H1 (cell line): ENCODE measurements at regions not wholly inside any gene's neighbourhood (a gene's known extent, or its start where the extent isn't known, plus 50 kb on each side); places are given as distances from the start of the nearest gene placed in this dataset.

Experiments
- CTCF ChIA-PET: fragments of 300-600 bp; sonication (Branson Sonifier 250); formaldehyde crosslinking; loops from one replicate; lab custom pipeline; 2021; ENCODE audit not compliant: partially characterized antibody; lab: Charles Lee
- POLR2A ChIA-PET: fragments of 300-600 bp; sonication (Branson Sonifier 250); formaldehyde crosslinking; loops from one replicate; lab custom pipeline; 2021; ENCODE audit warnings: inconsistent platforms; ENCODE audit not compliant: partially characterized antibody; lab: Charles Lee
- DNase-seq, 2 experiments: peaks; one replicate each; pipeline versions ENCODE4 v3.0.0 to v3.0.0-alpha.2; 2010 to 2022; ENCODE audit warnings: low spot score in 2 of 2, low read depth in 1 of 2, mixed read lengths in 1 of 2
- FAIRE-seq: peaks from 2 replicates; lab custom pipeline; 2011; peaks lifted over from hg19 to GRCh38; lab: Jason Lieb, UNC
- H2AFZ ChIP-seq: 2 replicates; pipeline ENCODE4 v1.8.1; 2012; ENCODE audit warnings: low read length, inconsistent platforms
- H2AK5ac ChIP-seq: 2 replicates; pipeline ENCODE4 v1.6.1; 2013; ENCODE audit warnings: low read depth, low read length
- H2BK120ac ChIP-seq: replicated peaks from 2 replicates; pipeline ENCODE3; 2013; ENCODE audit warnings: low read depth, low read length, inconsistent platforms
- H2BK12ac ChIP-seq: 2 replicates; pipeline ENCODE4 v1.6.1; 2013; ENCODE audit warnings: low read depth, low read length
- H2BK15ac ChIP-seq: 2 replicates; pipeline ENCODE4 v1.6.1; 2013; ENCODE audit warnings: low read length
- H2BK20ac ChIP-seq: 2 replicates; pipeline ENCODE4 v1.6.1; 2013; ENCODE audit warnings: low read length
- H2BK5ac ChIP-seq: 2 replicates; pipeline ENCODE4 v1.6.1; 2013; ENCODE audit warnings: low read depth, low read length
- H3K14ac ChIP-seq: 2 replicates; pipeline ENCODE4 v1.6.1; 2013; ENCODE audit warnings: inconsistent platforms; ENCODE audit not compliant: insufficient read length
- H3K18ac ChIP-seq: 2 replicates; pipeline ENCODE4 v1.6.1; 2013; ENCODE audit warnings: low read length; ENCODE audit errors: extremely low read depth
- H3K23ac ChIP-seq: 2 replicates; pipeline ENCODE4 v1.6.1; 2013; ENCODE audit warnings: inconsistent platforms; ENCODE audit not compliant: insufficient read length
- H3K23me2 ChIP-seq: 2 replicates; pipeline ENCODE4 v1.6.1; 2013; ENCODE audit warnings: low read depth, low read length
- H3K27ac ChIP-seq: 2 replicates; pipeline ENCODE4 v1.6.1; 2011; ENCODE audit warnings: low read depth, low read length, inconsistent platforms
- H3K27me3 ChIP-seq, 4 experiments: replicated peaks in 1 of 4; 1 replicate in 1 of 4; 2 replicates in 3 of 4; pipeline versions ENCODE4 v1.6.1 to v1.8.1; 2011 to 2013; ENCODE audit warnings: low read length in 3 of 4, mild to moderate bottlenecking in 3 of 4, inconsistent platforms in 2 of 4, mixed read lengths in 2 of 4, moderate library complexity in 1 of 4; ENCODE audit not compliant: control insufficient read depth in 3 of 4, insufficient read depth in 3 of 4; ENCODE audit errors: extremely low read depth in 1 of 4
- H3K36me3 ChIP-seq, 4 experiments: 2 replicates each; pipeline versions ENCODE4 v1.6.1 to v1.8.1; 2011 to 2013; ENCODE audit warnings: mild to moderate bottlenecking in 4 of 4, low read length in 3 of 4, moderate library complexity in 2 of 4, control low read depth in 1 of 4, inconsistent platforms in 1 of 4; ENCODE audit not compliant: insufficient read depth in 4 of 4, control insufficient read depth in 2 of 4
- H3K4ac ChIP-seq: replicated peaks from 2 replicates; pipeline ENCODE3; 2013; ENCODE audit warnings: low read length, low read depth, mixed read lengths, inconsistent platforms; ENCODE audit not compliant: insufficient read length
- H3K4me1 ChIP-seq, 4 experiments: replicated peaks in 1 of 4; 1 replicate in 1 of 4; 2 replicates in 3 of 4; pipeline versions ENCODE4 v1.6.1 to v1.8.1; 2011 to 2013; ENCODE audit warnings: low read length in 3 of 4, inconsistent platforms in 2 of 4, mixed read lengths in 1 of 4; ENCODE audit not compliant: insufficient read depth in 4 of 4, control insufficient read depth in 3 of 4
- H3K4me2 ChIP-seq, 2 experiments: 2 replicates each; pipeline versions ENCODE4 v1.6.1 to v1.8.1; 2011 to 2013; ENCODE audit warnings: low read depth in 2 of 2, low read length in 2 of 2, control low read depth in 1 of 2, inconsistent platforms in 1 of 2, mild to moderate bottlenecking in 1 of 2; ENCODE audit not compliant: insufficient read depth in 1 of 2
- H3K4me3 ChIP-seq, 4 experiments: fragments of 200-600, 300-600 bp in 1 of 4; sonication (generic), shearing (Covaris generic), sonication (Bioruptor Twin) in 1 of 4; 2 replicates each; pipeline versions ENCODE4 v1.5.1 to v1.8.1; 2011 to 2016; ENCODE audit warnings: low read length in 4 of 4, low read depth in 3 of 4, control low read depth in 2 of 4, inconsistent platforms in 2 of 4, mild to moderate bottlenecking in 2 of 4, mixed read lengths in 1 of 4, moderate library complexity in 1 of 4; ENCODE audit not compliant: insufficient read depth in 2 of 4; ENCODE audit errors: extremely low read depth in 1 of 4
- H3K56ac ChIP-seq: replicated peaks from 2 replicates; pipeline ENCODE3; 2013; ENCODE audit warnings: low read depth, mild to moderate bottlenecking, mixed read lengths, low read length, inconsistent platforms; ENCODE audit not compliant: insufficient read length
- H3K79me1 ChIP-seq: 2 replicates; pipeline ENCODE4 v1.6.1; 2013; ENCODE audit warnings: low read depth, low read length, control low read depth
- H3K79me2 ChIP-seq, 2 experiments: 2 replicates each; pipeline versions ENCODE4 v1.6.1 to v1.8.1; 2012 to 2013; ENCODE audit warnings: low read length in 2 of 2, mild to moderate bottlenecking in 2 of 2, inconsistent platforms in 1 of 2; ENCODE audit not compliant: insufficient read depth in 2 of 2, control insufficient read depth in 1 of 2
- H3K9ac ChIP-seq, 4 experiments: replicated peaks in 1 of 4; 1 replicate in 1 of 4; 2 replicates in 3 of 4; pipeline versions ENCODE4 v1.6.1 to v1.8.1; 2011 to 2013; ENCODE audit warnings: low read depth in 3 of 4, low read length in 3 of 4, control low read depth in 2 of 4, mild to moderate bottlenecking in 2 of 4, moderate library complexity in 2 of 4, inconsistent platforms in 1 of 4; ENCODE audit errors: extremely low read depth in 1 of 4
- H3K9me3 ChIP-seq, 2 experiments: 2 replicates each; pipeline versions ENCODE4 v1.6.1 to v1.8.1; 2012 to 2013; ENCODE audit warnings: mild to moderate bottlenecking in 2 of 2, moderate library complexity in 2 of 2, control low read depth in 1 of 2, inconsistent platforms in 1 of 2, low read depth in 1 of 2, low read length in 1 of 2, mixed read lengths in 1 of 2; ENCODE audit not compliant: insufficient read depth in 2 of 2
- H4K20me1 ChIP-seq, 2 experiments: replicated peaks in 1 of 2; 2 replicates each; pipeline versions ENCODE3 to v1.8.1; 2011 to 2013; ENCODE audit warnings: inconsistent platforms in 2 of 2, low read length in 2 of 2, mild to moderate bottlenecking in 1 of 2; ENCODE audit not compliant: insufficient read depth in 2 of 2, control insufficient read depth in 1 of 2
- H4K5ac ChIP-seq: 2 replicates; pipeline ENCODE4 v1.6.1; 2013; ENCODE audit warnings: low read length, low read depth, mixed read lengths, inconsistent platforms; ENCODE audit not compliant: insufficient read length
- H4K8ac ChIP-seq: 2 replicates; pipeline ENCODE4 v1.8.0; 2013; ENCODE audit warnings: mild to moderate bottlenecking, moderate library complexity, low read length, inconsistent platforms; ENCODE audit not compliant: insufficient read depth; ENCODE audit errors: extremely low read depth
- H4K91ac ChIP-seq: replicated peaks from 2 replicates; pipeline ENCODE3; 2013; ENCODE audit warnings: low read length, mixed read lengths, inconsistent platforms; ENCODE audit not compliant: insufficient read length
- CTBP2 ChIP-seq: IDR thresholded peaks from 2 replicates; pipeline ENCODE4 v1.7.0; 2011; ENCODE audit warnings: borderline replicate concordance, mild to moderate bottlenecking, moderate library complexity, mixed read lengths, low read length; ENCODE audit not compliant: insufficient read depth, insufficient read length
- EGR1 ChIP-seq: IDR thresholded peaks from 2 replicates; pipeline ENCODE4 v1.6.1; 2011; ENCODE audit warnings: low read depth, low read length, borderline replicate concordance
- GTF2F1 ChIP-seq: IDR thresholded peaks from 2 replicates; pipeline ENCODE4 v1.6.1; 2012; ENCODE audit warnings: low read depth, low read length, improper control_type of control experiment, borderline replicate concordance
- MAFK ChIP-seq: IDR thresholded peaks from 2 replicates; pipeline ENCODE4 v1.6.1; 2012; ENCODE audit warnings: low read depth, mild to moderate bottlenecking, improper control_type of control experiment, low read length
- NANOG ChIP-seq: IDR thresholded peaks from 2 replicates; pipeline ENCODE4 v1.6.1; 2011; ENCODE audit warnings: low read length, low read depth, mild to moderate bottlenecking, inconsistent platforms; ENCODE audit not compliant: insufficient read depth, poor library complexity, severe bottlenecking
- NRF1 ChIP-seq: IDR thresholded peaks from 2 replicates; pipeline ENCODE4 v1.6.1; 2011; ENCODE audit warnings: mild to moderate bottlenecking, low read depth, low read length, improper control_type of control experiment
- SIN3A ChIP-seq, 2 experiments: IDR thresholded peaks in 1 of 2; conservative IDR thresholded peaks in 1 of 2; 2 replicates each; pipeline ENCODE4 v1.6.1; 2011 to 2012; ENCODE audit warnings: low read length in 2 of 2, improper control_type of control experiment in 1 of 2, low read depth in 1 of 2, mild to moderate bottlenecking in 1 of 2
- TBP ChIP-seq: IDR thresholded peaks from 2 replicates; pipeline ENCODE4 v1.6.1; 2011; ENCODE audit warnings: low read depth, low read length, improper control_type of control experiment
- YY1 ChIP-seq: IDR thresholded peaks from 2 replicates; pipeline ENCODE4 v1.6.1; 2011; ENCODE audit warnings: low read depth, mild to moderate bottlenecking, low read length
- WGBS, 2 experiments: shearing (Covaris generic) in 1 of 2; methylation state at CpG; one replicate each; pipeline versions ENCODE4 v1.1.6 to v1.1.7; 2013 to 2015; ENCODE audit warnings: low lambda C conversion rate in 2 of 2, mixed read lengths in 2 of 2, inconsistent platforms in 1 of 2, low coverage in 1 of 2, missing lambda C conversion rate in 1 of 2; ENCODE audit not compliant: insufficient replicate concordance in 2 of 2, insufficient coverage in 1 of 2, insufficient read length in 1 of 2; ENCODE audit errors: extremely low coverage in 1 of 2, missing lambda C conversion rate in 1 of 2; 5-methylcytosine and 5-hydroxymethylcytosine counted together
- TF ChIP-seq, protein P1 (sequence below): IDR thresholded peaks from 2 replicates; pipeline ENCODE4 v1.6.1; 2012; ENCODE audit warnings: low read length, inconsistent platforms
- TF ChIP-seq, protein P2 (sequence below): IDR thresholded peaks from 2 replicates; pipeline ENCODE4 v1.6.1; 2011; ENCODE audit warnings: low read length, improper control_type of control experiment

DNA sequence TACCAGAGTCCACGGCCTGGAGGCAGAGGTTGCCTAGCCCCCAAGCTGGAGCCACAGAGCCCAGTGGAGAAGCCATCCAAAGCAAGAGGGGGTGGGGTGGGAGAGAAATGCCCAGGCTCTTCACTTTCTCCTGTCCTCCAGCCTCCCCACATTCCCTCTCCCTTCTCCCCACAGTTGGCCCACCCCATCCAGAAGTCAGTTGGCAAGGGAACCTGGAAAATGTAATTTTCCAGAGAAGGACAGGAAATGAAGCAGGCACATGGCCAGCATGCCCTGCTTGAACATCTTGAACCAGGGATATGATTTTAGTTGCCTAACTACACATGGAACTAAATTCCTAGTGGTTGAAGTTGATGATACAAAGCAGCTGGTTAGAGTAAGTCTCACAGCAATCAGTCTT, 73.3 kb upstream of the IRX6 start:
- no peak overlapping the region for H3K56ac ChIP-seq
- no peaks in the 10 kb centered on the region for H3K36me3 ChIP-seq
- H3K4me1 ChIP-seq, result peaks cover 0 to 5% (median 3%) of the 10 kb centered on the region in 4 experiments; a peak in 1 of 7 replicates
- H3K79me2 ChIP-seq, result no peaks in the 10 kb centered on the region
- H4K8ac ChIP-seq, result no peak overlapping the region
- H3K23ac ChIP-seq, result no peak overlapping the region
- no peaks in the 10 kb centered on the region for H3K9me3 ChIP-seq
- no peak for DNase-seq
- ChIA-PET POLR2A (no interaction called here), CTCF (interaction anchor here (0.6 to 1.5 kb wide), 4 partner anchors 69 to 1304 kb away, joined by 3 to 6 read pairs (median 3); no protein-coding TSS in a partner anchor)
- no peak overlapping the region for H2BK20ac ChIP-seq
- no peak overlapping the region for H2BK5ac ChIP-seq
- H3K14ac ChIP-seq, result no peak overlapping the region
- no peaks in the 10 kb centered on the region for H3K23me2 ChIP-seq
- H4K5ac ChIP-seq, result no peak overlapping the region
- H2AK5ac ChIP-seq, result no peak overlapping the region
- no peak overlapping the region for H3K18ac ChIP-seq
- H2BK15ac ChIP-seq, result no peak overlapping the region
- FAIRE-seq, result no peak
- H3K9ac ChIP-seq, result no peak overlapping the region
- no peak overlapping the region for H2AFZ ChIP-seq
- no peak overlapping the region for H3K4ac ChIP-seq
- no peak overlapping the region for H3K4me2 ChIP-seq
- H3K27me3 ChIP-seq, result no peaks in the 10 kb centered on the region; a peak in 1 of 7 replicates
- H3K79me1 ChIP-seq, result no peaks in the 10 kb centered on the region
- H2BK12ac ChIP-seq, result no peak overlapping the region
- H4K20me1 ChIP-seq, result no peaks in the 10 kb centered on the region
- WGBS, 2 experiments, result 87% methylated on average over 1 of the region's 1 CpG; no CpG with 5 or more reads in 1 of the 2 experiments
- no peak overlapping the region for H3K4me3 ChIP-seq
- H2BK120ac ChIP-seq, result no peak overlapping the region
- H4K91ac ChIP-seq, result no peak overlapping the region
- no peak overlapping the region for H3K27ac ChIP-seq
- no peak for TF ChIP-seq NANOG
- TF ChIP-seq GTF2F1, result no peak
- TF ChIP-seq, protein P1, sequence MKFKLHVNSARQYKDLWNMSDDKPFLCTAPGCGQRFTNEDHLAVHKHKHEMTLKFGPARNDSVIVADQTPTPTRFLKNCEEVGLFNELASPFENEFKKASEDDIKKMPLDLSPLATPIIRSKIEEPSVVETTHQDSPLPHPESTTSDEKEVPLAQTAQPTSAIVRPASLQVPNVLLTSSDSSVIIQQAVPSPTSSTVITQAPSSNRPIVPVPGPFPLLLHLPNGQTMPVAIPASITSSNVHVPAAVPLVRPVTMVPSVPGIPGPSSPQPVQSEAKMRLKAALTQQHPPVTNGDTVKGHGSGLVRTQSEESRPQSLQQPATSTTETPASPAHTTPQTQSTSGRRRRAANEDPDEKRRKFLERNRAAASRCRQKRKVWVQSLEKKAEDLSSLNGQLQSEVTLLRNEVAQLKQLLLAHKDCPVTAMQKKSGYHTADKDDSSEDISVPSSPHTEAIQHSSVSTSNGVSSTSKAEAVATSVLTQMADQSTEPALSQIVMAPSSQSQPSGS, result no peak
- TF ChIP-seq EGR1, result no peak
- TF ChIP-seq, protein P2, sequence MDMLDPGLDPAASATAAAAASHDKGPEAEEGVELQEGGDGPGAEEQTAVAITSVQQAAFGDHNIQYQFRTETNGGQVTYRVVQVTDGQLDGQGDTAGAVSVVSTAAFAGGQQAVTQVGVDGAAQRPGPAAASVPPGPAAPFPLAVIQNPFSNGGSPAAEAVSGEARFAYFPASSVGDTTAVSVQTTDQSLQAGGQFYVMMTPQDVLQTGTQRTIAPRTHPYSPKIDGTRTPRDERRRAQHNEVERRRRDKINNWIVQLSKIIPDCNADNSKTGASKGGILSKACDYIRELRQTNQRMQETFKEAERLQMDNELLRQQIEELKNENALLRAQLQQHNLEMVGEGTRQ, result no peak
- TF ChIP-seq MAFK, result no peak
- no peak for TF ChIP-seq SIN3A (conservative IDR thresholded peaks at IDR 0.05 in 1 of 2, IDR thresholded peaks at IDR 0.05 in 1 of 2; ENCODE audit: low read depth in 1 of 2, low read length in 2 of 2)
- no peak for TF ChIP-seq NRF1
- TF ChIP-seq CTBP2, result no peak
- TF ChIP-seq TBP, result no peak
- TF ChIP-seq YY1, result no peak
